ENCODE measurements at regions not wholly inside any gene's neighbourhood (a gene's known extent, or its start where the extent isn't known, plus 50 kb on each side); places are given as distances from the start of the nearest gene placed in this dataset.
"Not testable (repeated sequence)": the region's sequence is repeated elsewhere in the genome, so short reads cannot be mapped to it uniquely, and the experiment has no call there.

DNA sequence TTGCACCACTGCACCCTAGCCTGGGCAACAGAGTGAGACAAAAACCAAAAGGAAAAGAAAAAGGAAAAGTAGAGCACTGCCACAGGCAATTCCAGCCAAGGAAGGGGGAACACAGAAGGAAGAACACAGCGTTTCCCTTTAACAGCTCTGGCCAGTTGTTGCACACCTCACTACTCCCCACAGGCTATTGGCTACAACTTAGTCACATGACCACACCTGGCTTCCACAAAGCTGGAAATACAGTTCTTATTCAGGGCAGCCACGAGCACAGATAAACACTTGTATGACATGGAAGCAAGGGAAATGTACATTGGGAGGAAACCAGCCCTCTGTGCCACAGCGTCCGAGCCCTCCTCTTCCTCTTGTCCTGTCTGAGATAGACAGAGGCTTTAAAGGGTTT, 249.0 kb upstream of the JARID2 start:
- no peak for DNase-seq (ENCODE audit: low spot score)

DNA sequence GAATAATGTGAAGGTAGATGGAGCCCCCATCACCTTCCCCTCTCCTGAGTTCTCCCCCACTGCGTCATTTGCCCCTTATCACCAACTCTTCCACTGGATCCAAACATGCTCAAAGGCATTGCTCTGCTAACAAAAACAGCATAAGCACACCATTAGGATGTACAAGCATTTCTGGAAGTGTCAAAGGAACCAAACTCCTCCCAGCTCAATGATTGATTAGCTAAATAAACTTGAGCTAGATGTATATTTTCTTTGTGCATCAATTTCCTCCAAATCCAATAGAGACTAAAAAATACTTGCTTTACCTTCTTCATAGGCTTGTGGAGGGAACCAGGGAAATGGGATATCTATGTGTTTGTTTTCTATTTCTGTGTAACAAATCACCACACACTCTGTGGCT, 248.4 kb upstream of the JARID2 start:
- no peak for DNase-seq (ENCODE audit: low spot score)

DNA sequence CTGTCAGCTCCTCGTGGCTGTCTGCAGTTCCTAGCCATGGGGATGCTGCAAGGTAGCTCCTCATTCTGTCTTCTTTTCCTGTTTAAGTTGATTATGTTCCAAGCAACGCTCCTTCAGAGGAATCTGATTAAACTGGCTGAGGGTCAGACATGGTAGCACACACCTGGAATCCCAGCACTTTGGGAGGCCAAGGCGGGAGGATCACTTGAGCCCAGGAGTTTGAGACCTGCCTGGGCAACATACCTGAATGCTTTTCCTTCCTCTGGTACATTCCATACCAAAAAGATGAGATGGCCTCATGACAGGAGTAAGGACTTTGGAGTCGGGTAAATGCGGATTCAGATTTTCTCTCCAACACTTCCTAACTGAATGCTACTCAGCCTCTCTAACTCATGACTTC, 246.8 kb upstream of the JARID2 start:
- no peak for DNase-seq (ENCODE audit: low spot score)

DNA sequence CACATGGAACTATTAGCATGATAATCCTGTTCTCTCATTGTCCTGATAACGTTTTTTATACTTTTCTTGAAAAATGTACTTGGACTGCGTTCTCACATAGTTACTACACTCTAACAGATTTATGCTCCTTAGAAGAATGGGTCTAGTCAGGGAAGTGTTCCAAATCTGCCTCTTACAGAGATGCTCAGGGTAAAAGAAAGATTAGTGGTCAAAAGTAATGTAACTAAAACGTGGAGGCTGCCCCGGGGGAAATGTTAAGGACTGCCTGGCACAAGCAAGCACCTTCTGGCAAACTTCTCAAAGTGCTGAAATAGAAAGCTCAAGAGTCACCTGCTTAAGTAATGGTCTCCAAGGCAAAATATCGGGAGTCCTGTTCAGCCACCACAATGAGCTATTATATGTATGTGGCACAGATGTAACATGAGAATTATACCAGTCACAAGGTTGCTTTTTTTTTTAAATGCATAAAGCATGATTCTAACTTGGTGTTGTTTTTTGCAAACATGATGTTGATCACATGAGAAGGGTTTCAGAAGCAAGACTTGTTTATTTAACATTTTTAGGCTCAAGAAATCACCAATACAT, 244.5 kb upstream of the JARID2 start:
- no peak for DNase-seq (ENCODE audit: low spot score)

DNA sequence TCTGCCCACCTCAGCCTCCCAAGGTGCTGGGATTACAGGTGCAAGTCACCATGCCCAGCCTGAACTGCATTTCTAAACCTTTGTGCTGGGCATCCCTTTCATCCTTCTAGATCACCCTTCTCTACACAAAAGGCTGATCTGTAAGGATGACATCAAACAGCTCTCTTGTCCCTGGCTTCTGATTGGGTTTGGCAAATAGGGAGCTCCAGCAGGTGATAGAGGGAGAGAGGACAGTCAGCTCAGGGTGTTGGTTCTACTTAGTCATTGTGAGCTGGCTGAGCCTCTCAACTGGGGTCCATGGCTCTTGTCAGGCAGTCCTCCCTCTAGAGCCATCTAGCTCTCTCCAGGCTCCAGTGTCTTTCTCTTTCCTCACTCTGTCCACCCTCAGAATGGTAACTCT, 237.6 kb upstream of the JARID2 start:
- DNase-seq (ENCODE audit: low spot score), result no peak

DNA sequence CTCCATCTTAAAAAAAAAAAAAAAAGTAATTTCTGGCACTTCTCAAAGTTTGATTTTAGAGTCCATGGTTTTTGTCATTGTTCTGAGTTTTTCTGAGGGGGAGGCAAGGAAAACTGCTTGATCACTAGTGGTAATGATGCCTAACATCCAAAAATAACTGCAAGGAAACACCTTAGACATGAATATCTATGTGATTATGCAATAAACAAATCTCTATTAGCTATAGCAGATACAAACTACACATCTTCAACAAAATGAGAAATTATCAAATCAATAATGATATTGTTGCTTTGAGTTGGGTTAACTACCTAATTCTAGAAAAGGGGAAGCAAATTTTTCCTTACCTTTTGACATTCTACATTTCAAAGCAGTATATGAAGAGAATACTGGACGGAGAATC, 230.9 kb upstream of the JARID2 start:
- no peak for DNase-seq (ENCODE audit: low spot score)

DNA sequence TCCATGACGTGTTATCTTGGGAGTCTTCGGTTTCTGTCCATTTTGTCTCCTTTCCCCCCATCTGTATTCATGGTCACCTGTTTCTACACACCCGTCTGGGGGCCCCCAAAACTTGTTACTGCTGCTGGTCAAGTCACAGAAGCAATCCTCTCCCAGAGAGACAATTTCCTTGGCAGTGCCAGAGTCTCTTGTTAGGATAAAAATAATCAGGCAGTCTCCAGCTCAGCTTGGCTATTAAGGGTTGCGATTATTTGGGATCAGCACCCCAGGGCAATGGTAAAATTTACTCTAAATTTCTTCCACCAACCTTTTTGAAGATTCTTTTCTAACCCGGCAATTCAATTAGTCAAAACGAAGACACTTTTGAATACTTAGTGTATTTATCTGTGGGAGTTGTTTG, 229.1 kb upstream of the JARID2 start:
- no peak for DNase-seq (ENCODE audit: low spot score)

DNA sequence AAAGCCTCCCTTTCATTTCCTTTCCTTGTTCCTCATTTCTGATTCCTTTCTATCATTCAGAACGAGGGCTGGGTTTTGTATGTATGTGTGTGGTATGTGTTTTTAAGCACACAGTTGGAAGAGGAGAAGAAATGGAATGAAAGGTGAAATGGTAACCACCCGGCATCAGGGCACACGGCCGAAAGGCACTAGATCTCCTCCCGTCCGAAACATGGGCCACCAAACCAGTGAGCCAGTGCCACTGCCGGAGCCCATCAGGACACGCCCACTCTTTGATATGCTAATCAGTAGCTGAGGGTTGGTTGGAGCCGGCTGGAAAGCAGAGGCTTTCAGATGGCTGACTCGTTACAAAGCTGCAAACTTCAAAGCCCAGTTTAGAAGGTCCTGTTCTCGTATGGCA, 228.6 kb upstream of the JARID2 start:
- DNase-seq (ENCODE audit: low spot score), result peak; percentile 13

DNA sequence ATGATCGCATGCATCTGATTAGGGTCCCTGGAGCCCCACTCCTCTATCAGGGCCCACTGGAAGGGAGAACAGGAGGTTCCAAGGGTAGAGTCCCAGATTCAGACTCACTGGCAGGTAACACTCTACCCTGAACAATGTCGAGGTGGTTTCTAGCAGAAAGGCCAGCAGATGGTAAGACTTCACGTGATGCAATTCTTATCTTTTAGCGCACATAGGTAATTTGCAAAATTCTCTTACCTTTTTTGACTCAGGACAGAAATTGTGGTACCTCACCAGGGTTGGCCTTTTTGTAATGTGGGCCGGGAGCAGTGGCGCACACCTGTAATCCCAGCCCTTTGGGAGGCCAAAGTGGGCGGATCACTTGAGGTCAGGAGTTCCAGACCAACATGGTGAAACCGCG, 228.1 kb upstream of the JARID2 start:
- DNase-seq (ENCODE audit: low spot score), result no peak

DNA sequence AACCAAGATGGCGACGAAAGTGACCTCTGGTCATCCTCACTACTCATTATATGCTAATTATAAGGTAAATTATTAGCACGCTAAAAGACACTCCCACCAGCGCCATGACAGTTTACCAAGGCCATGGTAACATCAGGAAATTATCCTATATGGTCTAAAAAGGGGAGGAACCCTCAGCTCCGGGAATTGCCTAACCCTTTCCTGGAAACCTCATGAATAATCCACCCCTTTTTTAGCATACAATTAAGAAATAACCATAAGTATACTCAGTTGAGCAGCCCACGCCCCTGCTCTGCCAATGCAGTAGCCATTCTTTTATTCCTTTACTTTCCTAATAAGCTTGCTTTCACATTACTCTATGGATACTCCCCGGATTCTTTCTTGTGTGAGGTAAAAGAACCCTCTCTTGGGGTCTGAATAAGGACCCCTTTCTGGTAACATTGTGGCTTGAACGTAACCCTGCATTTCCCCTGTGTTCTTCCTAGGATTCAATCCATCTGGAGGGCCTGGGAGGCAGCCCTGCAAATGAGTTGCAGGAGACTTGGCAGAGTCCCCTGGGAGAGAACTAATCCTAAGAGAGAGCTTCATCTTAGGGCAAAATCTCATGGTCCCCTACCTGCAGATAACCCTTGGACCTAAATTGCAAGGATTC, 225.6 kb upstream of the JARID2 start:
- DNase-seq (ENCODE audit: low spot score), result no peak

DNA sequence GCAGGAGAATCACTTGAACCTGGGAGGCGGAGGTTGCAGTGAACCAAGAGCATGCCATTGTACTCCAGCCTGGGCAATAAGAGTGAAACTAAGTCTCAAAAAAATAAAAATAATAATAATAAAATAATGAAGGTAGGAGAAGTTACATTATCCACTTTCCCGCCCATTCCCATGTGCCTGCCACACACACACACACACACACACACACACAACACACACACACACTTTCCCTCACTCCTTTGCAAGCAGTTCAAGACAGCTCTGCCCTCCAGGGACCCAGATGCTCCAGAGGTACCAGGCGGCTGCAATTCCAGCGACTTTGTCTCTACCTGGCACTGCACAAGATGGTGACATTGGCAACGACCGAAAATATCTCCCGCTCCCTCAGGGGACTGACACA, 224.8 kb upstream of the JARID2 start:
- DNase-seq (ENCODE audit: low spot score), result no peak

DNA sequence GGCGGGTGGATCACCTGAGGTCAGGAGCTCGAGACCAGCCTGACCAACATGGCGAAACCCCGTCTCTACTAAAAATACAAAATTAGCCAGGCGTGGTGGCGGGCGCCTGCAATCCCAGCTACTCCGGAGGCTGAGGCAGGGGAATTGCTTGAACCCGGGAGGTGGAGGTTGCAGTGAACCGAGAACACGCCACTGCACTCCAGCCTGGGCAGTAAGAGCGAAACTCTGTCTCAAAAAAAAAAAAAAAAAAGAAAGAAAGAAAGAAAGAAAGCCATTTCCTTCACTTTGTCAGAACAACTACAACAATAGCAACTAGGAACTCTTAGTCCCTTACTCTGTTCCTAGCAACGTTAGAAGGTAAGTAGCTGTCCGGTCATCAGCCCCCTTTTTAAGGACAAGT, 222.9 kb upstream of the JARID2 start:
- DNase-seq (ENCODE audit: low spot score), result not testable (repeated sequence)

DNA sequence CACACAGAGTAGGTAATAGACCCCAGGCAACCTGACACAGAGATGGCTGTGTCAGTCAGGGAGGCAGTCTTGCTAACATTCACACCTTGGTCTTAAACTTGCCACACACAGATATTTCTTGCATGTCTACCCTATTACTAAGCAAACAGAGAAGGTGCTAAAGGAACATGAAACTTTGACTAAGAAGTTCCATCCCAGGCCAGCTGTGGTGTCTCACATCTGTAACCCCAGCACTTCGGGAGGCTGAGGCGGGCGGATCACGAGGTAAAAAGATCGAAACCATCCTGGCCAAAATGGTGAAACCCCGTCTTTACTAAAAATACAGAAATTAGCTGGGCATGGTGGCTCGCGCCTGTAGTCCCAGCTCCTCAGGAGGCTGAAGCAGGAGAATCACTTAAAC, 222.4 kb upstream of the JARID2 start:
- DNase-seq (ENCODE audit: low spot score), result no peak

DNA sequence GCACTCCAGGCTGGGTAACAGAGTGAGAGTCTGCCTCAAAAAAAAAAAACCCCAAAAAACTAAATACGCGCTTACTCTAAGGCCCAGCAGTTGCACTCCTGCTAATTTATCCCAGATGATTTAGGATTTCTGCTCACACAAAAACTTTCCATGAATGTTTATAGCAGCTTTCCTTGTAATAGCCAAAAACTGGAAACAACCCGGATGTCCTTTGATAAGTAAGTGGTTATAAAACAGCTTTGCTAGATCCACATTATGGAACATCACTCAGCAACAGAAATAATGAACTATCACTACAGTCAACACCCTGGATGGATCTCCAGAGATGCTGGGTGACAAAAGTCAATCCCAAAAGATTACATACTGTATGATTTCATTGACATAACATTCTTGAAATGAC, 220.4 kb upstream of the JARID2 start:
- DNase-seq (ENCODE audit: low spot score), result no peak

DNA sequence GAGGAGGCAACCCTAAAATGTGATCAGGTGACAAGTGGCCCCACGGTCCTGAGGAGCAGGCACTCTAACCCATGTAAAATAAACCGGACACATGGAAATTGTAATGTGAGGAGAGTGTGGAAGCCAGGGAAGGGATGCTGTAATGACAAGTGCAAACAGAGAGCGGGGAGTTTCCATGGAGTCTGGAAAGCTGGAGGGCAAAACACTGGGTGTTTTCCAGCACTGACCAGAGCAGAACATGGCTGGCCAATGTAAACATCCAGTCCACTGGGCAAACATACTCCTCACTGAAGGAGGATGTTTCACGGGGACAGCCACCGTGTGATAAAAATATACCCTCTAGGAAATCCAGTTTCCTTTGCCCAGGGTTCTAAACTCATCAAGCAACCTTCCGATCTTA, 219.0 kb upstream of the JARID2 start:
- DNase-seq (ENCODE audit: low spot score), result peak; percentile 47

DNA sequence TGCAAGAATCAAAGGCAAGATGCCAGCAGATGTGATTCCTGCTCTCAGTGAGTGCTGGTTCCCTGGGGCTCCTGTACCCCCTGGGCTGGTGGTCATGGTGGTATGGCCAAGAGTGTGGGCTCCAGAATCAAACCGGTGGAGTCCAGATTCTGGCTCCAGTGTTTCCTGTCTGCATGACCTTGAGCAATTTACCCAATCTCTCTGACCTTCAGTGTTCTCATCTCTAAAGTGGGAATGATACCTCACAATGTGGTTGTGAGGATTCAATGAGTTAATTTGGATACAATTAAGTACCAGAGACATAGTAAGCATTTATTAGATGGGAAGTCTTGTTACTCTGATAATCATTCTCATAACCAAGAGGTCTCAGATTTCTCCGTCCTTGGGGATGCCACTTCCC, 218.4 kb upstream of the JARID2 start:
- DNase-seq (ENCODE audit: low spot score), result no peak

DNA sequence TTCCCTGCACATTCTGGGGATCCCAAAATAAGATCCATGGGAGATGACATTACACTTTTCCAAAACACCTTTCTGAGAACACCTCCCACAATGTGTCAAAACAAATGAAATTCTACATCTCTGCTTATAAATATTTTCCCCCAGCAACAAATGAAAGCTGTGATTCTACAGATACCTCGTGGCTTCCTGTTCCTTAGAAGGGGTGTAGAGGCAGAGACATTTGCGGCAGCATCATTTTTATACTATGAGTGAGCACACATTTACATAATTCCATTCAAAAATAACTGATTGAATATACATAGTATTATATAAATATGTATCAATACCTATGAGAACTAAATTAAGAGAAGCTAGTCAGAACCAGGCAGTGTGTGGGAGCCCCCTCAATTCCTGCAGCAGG, 213.9 kb upstream of the JARID2 start:
- DNase-seq (ENCODE audit: low spot score), result no peak

DNA sequence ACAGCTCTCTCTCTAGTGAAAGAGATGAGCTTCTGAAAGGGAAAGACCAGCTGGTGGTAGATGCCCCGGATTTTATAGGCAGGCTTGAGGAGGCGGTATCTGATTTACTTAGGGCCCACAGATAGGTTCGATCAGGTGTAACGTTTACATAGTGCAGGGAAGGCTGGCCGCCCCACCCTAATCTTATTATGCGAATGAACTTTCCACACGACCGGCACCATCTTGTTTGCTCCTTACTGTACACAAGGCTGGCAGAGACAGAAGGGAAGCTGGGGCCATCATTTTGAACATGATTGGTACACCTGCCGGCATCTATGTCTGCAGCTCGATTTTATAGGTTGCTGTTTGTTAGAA, 212.0 kb upstream of the JARID2 start:
- no peak for DNase-seq (ENCODE audit: low spot score)

DNA sequence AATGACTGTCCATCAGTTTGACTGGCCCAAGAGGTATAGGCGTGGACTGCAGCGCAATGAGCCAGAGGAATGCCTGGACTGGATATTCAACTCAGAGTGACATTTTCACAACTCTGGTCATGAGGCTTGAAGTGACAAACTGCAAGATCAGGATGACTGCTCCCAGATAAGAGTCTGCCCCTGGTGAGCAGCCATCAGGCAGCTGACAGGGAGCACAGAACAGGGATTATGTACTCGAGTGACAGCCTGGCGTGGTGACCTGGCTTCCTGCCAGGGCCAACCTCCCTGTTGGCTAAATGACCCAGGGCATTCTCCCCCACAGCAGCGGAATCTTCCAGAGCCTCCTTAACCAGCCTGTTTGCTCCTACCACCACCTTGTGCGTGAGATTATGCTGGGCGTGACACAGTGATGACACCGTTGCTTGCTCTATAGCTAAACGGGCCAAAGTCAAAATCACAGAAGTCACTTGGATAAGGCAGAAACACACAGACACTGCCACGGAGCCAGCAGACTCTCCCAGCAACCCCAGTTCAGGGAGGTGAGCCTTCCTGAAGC, 209.1 kb upstream of the JARID2 start:
- no peak for DNase-seq (ENCODE audit: low spot score)

DNA sequence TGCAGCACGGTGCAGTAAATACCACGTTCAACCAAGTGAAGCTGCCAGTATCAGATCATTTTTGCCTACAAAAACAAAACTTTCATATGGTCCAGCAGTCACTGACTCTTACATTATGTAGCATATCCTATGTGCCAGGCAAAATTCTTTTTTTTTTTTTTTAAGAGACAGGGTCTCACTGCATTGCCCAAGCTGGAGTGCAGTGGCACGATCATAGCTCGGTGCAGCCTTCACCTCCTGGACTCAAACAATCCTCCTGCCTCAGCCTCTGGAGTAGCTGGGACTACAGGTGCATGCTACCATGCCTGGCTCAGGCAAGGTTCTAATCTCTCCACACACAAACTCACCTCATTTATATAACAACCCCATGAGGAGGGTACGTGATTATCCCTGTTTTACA, 208.6 kb upstream of the JARID2 start:
- no peak for DNase-seq (ENCODE audit: low spot score)

DNA sequence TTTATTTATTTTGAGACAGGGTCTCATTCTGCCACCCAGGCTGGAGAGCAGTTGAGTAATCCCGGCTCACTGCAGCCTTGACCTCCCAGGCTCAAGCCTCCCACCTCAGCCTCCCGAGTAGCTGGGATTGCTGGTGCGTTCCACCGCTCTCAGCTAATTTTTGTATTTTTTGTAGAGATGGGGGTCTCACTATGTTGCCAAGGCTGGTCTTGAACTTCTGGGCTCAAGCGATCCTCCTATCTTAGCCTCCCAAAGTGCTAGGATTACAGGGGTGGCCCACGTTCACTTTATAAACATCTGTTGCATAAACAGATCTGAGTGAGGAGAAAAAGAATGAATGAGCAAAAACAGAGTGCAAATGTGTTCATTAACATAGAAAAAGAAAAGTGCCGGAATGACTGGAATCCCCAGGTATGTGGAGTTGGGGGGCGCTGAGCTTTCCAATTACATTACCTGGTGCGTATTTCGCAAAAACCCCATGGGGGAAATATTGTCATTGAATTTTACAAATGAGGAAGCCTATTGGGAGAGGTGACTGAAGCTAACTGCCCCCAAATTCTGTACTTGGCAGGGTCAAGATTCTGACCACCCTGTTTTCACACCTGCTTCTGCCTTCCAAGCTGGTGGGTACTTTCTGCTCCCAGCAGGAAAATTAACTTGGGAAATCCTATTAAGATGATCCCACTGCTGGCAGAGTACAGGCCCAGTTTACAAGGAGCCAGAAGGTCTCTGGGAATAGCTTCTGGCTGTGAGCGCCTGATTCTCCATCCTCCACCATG, 207.7 kb upstream of the JARID2 start:
- DNase-seq (ENCODE audit: low spot score), result no peak

DNA sequence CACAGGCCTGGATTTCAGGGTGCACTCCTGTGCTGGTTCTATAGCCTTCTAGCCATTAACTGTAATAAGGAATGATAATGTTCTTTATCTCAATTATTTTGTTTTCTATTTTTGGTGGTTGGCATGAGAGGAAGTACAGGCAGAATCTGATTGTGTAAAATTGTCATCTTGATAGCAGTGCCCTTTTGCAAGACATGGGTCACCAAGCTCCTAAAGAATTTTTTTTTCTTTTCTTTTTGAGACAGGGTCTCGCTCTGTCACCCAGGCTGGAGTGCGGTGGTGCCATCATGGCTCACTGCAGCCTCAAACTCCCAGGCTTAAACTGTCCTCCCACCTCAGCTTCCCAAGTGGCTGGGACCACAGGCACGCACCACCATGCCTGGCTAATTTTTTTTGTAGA, 206.7 kb upstream of the JARID2 start:
- DNase-seq (ENCODE audit: low spot score), result no peak

DNA sequence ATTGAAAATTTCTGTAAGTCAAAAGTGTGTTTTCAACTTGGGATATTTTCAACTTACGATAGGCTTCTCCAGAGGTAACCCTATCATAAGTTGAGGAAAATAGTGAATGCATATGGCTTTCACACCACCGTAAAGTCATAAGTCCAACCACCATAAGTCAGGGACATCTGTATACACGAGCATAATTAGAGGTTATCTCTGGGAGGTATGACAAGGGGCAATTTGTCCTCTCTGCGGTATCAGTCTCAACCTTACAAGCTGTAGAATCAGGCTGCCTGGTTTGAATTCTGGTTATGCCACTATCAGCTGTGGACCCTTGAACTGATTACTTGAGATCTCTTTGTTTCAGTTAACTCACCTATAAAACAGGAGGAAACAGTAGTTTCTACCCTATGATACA, 202.9 kb upstream of the JARID2 start:
- no peak for DNase-seq (ENCODE audit: low spot score)
